MM.1S (cell line): ENCODE measurements at regions not wholly inside any gene's neighbourhood (a gene's known extent, or its start where the extent isn't known, plus 50 kb on each side); places are given as distances from the start of the nearest gene placed in this dataset.

Experiments
- CTCF ChIP-seq: fragments of 300-600 bp; sonication (generic); IDR thresholded peaks from 2 replicates; pipeline ENCODE4 v1.5.1; 2016; ENCODE audit warnings: antibody characterized with exemption, low read length, mixed read lengths
- EZH2phosphoT487 ChIP-seq: fragments of 300-600 bp; sonication (generic); IDR thresholded peaks from 2 replicates; pipeline ENCODE4 v1.6.1; 2018; ENCODE audit warnings: antibody characterized with exemption, low read length

DNA sequence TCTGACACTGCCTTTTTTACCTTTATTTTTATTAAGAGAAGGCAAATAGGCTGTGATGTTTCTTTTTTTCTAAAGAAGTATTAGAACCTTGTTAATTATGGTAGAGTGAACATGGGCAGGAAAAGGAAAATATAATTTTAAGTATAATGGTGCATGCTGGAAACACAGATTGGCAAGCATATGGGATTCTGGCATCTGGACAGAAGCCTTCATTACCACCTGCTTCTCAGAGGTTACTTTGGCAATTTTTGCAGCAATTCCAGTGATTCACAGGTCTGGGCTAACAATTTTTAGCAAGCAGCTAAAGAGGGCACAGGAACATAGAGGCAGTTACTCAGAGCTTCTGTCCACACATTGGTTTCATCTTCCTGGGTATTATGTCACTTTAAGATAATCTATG lies 258.3 kb downstream of the DIPK2A start:
- TF ChIP-seq CTCF (no peak), EZH2phosphoT487 (no peak)
